Epithelial cell of proximal tubule (primary cell): ENCODE measurements at regions not wholly inside any gene's neighbourhood (a gene's known extent, or its start where the extent isn't known, plus 50 kb on each side); places are given as distances from the start of the nearest gene placed in this dataset.

Source experiments
- DNase-seq: peaks from one replicate; pipeline ENCODE4 v3.0.0-alpha.2; 2011; ENCODE audit warnings: low read depth
- H3K4me3 ChIP-seq: 2 replicates; pipeline ENCODE4 v1.5.1; 2011; ENCODE audit warnings: low read depth, mild to moderate bottlenecking, low read length
- CTCF ChIP-seq: conservative IDR thresholded peaks from 2 replicates; pipeline ENCODE4 v1.5.1; 2012; ENCODE audit warnings: low read depth, mild to moderate bottlenecking, low read length

GRCh38 chr10:111247781-111248389 lies 171.1 kb downstream of the ADRA2A start:
- TF ChIP-seq CTCF, result no peak
- no peak overlapping the region for H3K4me3 ChIP-seq
- DNase-seq, result no peak

GRCh38 chr10:111249925-111250324 lies 173.1 kb downstream of the ADRA2A start:
- no peak for DNase-seq
- TF ChIP-seq CTCF, result no peak
- H3K4me3 ChIP-seq, result no peak overlapping the region

- DNase-seq, result no peak
These were observed 184.3 kb downstream of the ADRA2A start for GRCh38 chr10:111261081-111261615.

GRCh38 chr10:111265341-111265740 lies 188.5 kb downstream of the ADRA2A start:
- no peak for TF ChIP-seq CTCF
- DNase-seq, result no peak
- no peak overlapping the region for H3K4me3 ChIP-seq

More at GRCh38 chr10:111261081-111261615, 184.3 kb downstream of the ADRA2A start:
- H3K4me3 ChIP-seq, result no peak overlapping the region
- TF ChIP-seq CTCF, result no peak

GRCh38 chr10:111266165-111266564 lies 189.3 kb downstream of the ADRA2A start:
- no peak for DNase-seq
- H3K4me3 ChIP-seq, result no peak overlapping the region
- TF ChIP-seq CTCF, result no peak

GRCh38 chr10:111267673-111268072 lies 190.8 kb downstream of the ADRA2A start:
- no peak for TF ChIP-seq CTCF
- no peak for DNase-seq

GRCh38 chr10:111273235-111273634 lies 196.4 kb downstream of the ADRA2A start:
- no peak for TF ChIP-seq CTCF
- no peak for DNase-seq
- H3K4me3 ChIP-seq, result no peak overlapping the region

More at GRCh38 chr10:111267673-111268072, 190.8 kb downstream of the ADRA2A start:
- no peak overlapping the region for H3K4me3 ChIP-seq
